RPMI8226 (cell line): ENCODE measurements at regions not wholly inside any gene's neighbourhood (a gene's known extent, or its start where the extent isn't known, plus 50 kb on each side); places are given as distances from the start of the nearest gene placed in this dataset.
"Not testable (repeated sequence)": the region's sequence is repeated elsewhere in the genome, so short reads cannot be mapped to it uniquely, and the experiment has no call there.

Source experiments
- DNase-seq: peaks from one replicate; pipeline ENCODE4 v3.0.0-alpha.2; 2015

- no peak for DNase-seq
These were observed 300.7 kb downstream of the TENT5A start for GRCh38 chr6:81451787-81452186.

- no peak for DNase-seq
These were observed 302.3 kb downstream of the TENT5A start for GRCh38 chr6:81450180-81450579.

DNA sequence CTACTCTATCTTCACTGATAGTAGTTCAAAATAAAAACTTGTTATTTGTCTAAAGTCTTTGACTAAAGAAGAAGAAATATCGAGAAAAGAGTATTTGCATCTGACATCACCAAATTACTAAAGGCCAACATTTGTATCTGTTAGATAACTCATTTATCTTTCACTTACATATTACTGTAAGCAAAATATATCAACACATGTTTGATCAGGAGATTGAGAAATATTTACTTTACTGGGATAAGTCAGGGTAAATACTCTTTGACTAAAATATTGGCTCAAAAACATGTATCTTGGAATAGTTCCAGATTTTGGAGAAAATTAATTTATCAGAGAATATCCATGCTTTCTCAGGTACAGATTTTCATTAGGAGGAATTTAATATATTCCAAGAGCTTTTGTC is 306.0 kb downstream of the TENT5A start:
- DNase-seq = no peak

DNA sequence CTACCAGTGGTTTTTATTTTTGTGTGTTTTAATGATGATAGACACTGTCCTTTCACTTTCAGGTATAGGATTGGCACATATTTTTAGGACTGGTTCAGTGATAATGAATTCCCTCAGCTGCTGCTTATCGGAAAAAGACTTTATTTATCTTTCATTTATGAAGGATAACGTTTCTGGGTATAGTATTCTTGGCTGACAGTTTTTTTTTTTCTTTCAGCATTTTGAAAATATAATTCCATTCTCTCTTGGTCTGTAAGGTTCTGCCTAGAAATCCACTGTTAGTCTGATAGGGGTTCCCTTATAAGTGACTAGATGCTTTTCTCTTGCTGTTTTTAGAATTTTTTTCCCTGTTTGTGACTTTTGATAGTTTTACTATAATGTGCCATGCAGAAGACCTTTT is 313.1 kb downstream of the TENT5A start:
- no peak for DNase-seq

- DNase-seq = no peak
These were observed 315.5 kb downstream of the TENT5A start for GRCh38 chr6:81436990-81437389.

DNA sequence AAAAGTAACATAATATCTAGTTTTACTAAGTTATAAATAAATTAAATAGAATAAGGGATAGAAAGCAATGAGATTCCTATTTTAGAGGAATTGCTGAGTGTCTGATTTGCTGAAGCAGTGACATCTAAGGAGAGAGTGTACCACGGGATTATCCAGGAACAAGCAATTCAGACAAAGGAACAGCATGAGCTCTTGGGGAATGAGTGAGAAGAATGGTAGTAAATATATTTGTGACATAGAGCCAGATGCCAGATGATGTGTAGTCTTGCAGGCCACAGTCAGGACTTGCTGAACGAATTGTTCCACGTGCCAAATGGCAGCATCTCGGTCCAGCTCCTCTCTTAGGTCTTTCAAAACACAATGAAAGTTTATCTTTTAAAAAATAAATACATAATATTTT is 339.2 kb downstream of the TENT5A start:
- DNase-seq = no peak

DNA sequence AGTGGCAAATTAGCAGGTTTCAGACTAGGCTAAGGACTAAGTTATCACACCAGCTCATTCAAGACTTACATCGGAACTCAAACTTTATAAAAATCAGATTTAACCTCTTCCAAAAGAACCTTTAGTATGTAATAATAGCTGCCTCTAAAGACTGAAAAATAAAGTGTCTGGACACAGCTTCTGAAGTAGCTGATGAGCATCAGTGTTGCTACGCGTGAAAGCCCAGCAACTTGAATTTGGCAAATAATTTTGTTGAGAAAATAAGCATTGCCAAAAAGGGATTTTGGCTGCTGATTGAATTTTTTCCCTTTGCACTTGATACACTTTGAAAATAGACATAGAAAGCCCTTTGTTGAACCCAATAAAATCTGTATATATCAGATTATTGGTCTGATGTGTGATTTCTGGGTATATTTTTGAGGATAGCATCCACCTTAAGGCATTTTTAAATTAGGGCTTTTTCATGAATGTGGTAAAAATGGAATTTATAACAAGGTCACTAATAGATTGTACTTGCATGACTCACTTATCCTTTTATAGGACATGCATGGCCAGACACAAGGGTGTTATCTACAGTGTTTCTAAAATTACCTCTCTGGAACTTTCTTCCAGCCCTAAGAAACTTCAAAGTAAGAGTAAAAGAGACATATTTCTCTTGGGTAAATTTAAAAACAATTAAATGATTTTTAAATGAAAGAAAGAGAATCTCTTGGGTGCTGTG is 350.4 kb downstream of the TENT5A start:
- DNase-seq = no peak

GRCh38 chr6:81396916-81397315 is 355.6 kb downstream of the TENT5A start:
- no peak for DNase-seq

DNA sequence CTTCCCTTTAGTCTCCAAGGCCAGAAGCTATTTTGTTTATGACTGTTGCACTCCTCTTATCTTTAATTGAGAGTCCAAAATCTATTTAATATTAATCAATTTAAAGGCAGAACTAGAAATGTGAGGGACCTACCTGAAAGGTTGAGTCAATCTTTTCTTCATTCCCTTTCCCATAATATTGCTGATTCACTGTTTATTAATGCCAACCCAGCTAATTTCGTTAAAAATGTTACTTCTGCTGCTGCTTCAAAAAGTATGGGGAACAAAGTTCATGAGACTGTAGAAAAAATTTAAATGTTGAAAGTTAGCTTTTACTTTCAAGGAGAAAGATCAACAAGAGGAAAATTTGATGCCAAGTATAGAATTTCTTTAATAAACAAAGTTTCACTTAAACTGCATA is 365.3 kb downstream of the TENT5A start:
- no peak for DNase-seq

DNA sequence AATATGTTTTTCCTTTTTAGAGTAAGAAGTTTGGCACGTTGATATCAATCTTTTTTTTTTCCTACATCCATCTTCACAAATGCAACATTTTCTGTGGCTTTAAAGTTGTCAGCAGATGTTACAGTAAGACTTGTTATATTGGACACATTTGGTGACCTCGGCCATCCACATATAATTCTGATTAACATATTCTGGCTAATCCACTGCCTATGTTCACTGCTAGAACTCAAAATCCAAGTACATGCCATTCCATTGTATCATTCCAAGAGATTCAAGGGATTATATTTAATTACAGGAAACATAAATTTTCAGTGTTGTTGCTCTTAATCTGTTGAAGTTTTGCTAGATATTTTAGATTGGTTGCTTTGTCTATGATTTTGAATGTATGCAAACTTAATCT is 367.6 kb downstream of the TENT5A start:
- DNase-seq = no peak

- no peak for DNase-seq
These were observed 369.0 kb downstream of the TENT5A start for GRCh38 chr6:81383472-81383871.

- DNase-seq = no peak
These were observed 369.6 kb downstream of the TENT5A start for GRCh38 chr6:81382852-81383251.

- no peak for DNase-seq
These were observed 371.0 kb downstream of the TENT5A start for GRCh38 chr6:81381382-81381916.

GRCh38 chr6:81380718-81381338 is 371.7 kb downstream of the TENT5A start:
- DNase-seq = no peak

DNA sequence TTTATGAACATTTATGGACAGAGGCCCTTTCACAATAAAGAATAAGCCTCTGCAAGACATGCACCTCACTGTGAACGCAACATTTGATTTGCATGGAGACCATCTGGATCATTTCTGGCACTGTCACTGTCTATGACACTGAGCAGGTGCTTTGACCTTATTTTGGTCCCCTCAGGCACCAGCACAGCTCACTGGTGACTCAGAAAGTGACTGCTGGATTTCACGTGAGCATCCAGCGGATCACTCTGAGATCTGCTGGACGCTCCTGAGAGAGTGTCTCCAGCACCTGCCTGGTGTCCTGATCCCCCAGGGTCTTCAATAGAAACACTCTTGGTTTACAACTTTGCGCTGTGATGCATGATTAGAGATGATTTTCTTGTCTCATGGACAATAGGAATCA is 375.7 kb downstream of the TENT5A start:
- DNase-seq = no peak

DNA sequence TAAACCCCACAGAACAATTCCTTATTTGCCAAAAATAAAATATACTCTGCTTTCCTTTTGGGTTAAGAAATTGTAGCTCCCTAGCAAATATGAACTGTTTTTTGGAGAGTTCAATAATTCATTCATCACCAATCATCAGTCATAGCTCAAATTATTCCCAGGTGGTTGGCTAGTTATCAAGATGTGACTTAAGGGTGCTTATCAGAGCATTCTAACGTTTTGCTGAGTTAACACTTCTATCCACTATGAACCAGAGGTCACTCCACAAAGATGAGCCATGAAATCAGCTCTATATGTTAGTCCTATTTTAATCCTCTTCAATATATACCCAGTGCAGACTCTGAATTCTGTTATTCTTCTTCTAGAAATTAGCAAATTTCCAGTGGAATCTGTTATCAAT is 379.1 kb downstream of the TENT5A start:
- DNase-seq = no peak

DNA sequence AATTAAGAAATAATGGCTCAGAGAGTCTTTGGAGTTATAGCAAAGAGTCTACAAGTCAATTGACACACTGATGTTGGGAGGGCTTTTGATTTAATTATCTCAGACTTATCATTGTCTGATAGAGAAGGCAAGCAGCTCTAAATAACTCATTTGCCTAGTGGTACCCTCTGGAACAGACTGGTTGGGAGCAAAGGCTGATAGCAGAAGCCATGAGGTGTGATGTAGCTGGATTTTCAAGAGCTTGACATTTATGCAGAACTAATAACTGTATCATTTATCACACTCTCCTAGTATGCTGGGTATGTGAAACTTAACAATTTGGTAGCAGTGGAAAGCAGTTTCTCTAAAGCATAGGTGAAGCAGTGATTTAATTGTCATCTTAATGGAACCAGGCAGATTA is 380.6 kb downstream of the TENT5A start:
- no peak for DNase-seq

GRCh38 chr6:81366972-81367371 is 385.5 kb downstream of the TENT5A start:
- DNase-seq = no peak

DNA sequence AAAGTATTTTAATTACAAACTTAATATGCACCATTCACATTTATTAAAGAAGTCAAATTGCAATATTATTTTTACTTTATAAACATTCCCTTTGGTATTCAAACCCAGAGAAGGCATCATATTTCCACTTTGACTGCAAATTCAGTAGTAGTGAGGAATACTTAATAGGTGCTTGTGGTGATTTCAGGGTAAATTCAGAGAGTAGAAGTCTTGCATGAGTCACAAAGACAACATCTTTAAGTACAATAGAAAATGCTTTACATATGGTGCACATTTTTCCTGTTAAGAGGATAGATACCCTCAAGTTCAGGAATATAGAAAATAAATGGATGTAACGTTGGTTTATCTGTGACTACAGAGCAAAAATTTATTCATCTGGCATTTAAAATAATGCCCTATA is 390.2 kb downstream of the TENT5A start:
- DNase-seq = no peak

DNA sequence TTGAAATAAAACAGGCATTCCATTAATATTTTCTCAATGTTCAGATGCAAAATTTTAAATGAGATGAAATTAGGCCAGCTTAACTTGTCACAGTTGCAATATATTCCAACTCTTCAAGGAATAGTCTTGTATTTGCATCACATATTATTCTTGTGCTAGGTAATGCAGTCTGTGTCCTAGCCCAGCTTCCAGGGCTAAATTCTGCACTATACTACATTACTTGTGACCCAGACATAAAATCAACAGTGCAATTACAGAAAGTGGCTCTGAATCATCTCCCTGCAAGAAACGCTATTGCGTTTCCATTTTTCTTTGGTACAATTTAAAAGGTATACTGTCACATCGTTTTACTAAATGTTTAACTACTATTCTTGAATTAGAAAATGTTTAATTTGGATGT is 399.2 kb downstream of the TENT5A start:
- DNase-seq = no peak

- not testable (repeated sequence) for DNase-seq
These were observed 408.5 kb downstream of the TENT5A start for GRCh38 chr6:81344026-81344425.

DNA sequence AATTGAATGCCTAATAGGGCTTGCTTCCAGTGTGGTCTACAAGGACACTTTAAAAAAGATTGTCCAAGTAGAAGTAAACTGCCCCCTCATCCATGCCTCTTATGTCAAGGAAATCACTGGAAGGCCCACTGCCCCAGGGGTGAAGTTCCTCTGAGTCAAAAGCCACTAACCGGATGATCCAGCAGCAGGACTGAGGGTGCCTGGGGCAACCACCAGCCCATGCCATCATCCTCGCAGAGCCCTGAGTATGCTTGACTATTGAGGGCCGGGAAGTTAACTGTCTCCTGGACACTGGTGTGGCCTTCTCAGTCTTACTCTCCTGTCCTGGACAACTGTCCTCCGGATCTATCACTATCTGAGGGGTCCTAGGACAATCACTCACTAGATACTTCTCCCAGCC is 411.5 kb downstream of the TENT5A start:
- no peak for DNase-seq

DNA sequence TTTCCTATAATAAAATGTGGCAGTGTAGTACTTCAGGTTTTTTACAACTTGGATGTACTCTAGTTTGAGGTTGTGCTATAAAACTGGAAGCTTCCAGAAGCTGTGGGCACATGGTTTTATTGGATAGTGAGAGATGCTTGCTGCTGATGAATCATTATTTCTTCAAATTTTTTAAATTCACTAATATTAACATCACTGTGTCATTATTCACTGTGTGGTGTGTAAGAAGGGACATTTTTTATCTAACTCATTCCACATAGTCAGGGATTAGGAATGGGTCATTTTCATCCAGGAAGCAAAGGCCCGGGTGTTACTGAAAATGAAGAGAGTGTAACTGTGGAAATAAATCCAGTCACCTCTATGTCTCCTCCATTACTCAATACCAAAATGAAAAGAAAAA is 421.0 kb downstream of the TENT5A start:
- DNase-seq = no peak

- no peak for DNase-seq
These were observed 423.8 kb downstream of the TENT5A start for GRCh38 chr6:81328700-81329099.
